HG03432 (cell line): ENCODE measurements at regions not wholly inside any gene's neighbourhood (a gene's known extent, or its start where the extent isn't known, plus 50 kb on each side); places are given as distances from the start of the nearest gene placed in this dataset.
A peak's percentile ranks its signal among the peaks of the same experiment; 100 is the strongest.
"Not testable (repeated sequence)": the region's sequence is repeated elsewhere in the genome, so short reads cannot be mapped to it uniquely, and the experiment has no call there.

Source experiments
- ATAC-seq: cut with Tn5 transposase; IDR thresholded peaks from one replicate; pipeline ENCODE4 v1.9.1; 2021; ENCODE audit warnings: mild to moderate bottlenecking, moderate library complexity; ENCODE audit not compliant: unreplicated experiment

DNA sequence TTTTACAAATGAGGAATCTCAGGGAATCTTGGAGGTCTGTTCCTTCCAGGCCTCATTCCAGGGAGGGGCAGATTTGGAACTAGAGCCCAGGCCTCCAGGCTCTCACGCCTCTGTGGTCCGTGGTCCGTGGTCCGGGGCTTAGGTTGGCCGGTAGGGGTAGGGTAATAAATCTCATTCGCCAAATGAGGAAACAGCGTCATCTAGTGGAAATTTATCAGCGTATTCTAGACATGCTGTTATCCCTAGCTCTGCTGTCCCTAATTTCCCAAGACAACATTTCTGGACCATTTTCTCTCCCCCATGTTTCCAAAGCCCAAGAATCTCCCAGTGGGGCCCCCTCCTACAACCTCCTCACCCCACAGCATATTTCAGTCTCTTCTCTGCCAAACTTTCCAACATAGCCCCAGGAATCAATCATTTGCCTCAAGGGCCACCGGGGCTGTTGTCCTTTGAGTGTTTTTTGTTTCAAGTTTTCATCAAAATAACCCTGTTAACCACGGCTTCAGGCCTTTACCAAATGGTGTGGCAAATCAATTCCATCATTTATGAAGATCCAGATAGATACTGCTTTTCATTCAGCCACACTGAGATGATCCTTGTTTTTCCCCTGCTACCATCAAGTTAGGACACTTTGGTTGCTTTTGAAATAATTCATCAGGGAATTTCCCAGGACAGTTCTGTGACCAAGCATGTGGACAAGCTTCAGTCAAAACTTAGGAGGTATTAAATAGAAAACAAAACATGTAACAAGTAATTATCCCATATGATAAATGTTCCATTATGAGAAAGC is 126.8 kb downstream of the ALDH8A1 start:
- peak; percentile 93 for ATAC-seq

DNA sequence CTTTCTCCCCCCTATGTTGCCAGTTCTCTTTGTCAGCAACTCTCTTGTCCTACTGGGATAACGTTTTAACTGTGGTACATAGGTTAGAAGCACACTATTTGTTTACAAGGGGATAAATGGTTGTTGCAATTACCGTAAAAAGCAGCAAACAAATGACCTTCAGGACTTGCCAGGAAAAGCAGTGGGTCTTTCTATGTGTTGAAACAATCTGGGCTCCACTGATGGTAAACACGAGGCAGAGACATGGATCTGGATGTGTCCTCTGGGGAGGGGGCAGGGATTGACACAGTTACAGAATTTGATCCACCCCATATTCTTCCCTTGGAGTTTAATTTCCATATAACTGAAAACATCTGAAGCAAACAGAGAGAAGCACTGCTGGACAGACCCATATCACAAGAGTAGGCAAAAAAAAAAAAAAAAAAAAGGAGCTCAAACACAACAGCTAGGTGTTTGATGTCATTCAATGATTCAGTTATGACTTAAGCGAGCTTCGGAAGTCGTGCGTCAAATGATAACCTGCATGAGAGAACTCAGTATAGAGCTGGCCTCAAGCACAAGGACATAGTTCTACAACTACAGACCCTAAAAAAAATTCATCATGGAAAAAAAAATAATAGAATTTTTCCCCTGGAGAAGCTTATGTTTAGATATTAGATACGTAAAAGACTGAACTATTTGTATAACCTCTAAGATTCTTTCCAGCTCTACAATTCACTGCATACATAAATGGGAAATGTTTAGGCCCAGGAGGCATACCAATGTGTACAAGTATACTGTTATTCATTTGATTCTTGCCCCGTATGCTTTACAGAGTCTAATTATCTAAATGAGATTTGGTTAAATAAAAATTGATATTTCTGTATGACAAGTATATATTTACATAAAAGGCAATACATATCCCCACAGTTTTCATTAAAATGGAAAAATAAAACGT is 127.7 kb downstream of the ALDH8A1 start:
- no peak for ATAC-seq

DNA sequence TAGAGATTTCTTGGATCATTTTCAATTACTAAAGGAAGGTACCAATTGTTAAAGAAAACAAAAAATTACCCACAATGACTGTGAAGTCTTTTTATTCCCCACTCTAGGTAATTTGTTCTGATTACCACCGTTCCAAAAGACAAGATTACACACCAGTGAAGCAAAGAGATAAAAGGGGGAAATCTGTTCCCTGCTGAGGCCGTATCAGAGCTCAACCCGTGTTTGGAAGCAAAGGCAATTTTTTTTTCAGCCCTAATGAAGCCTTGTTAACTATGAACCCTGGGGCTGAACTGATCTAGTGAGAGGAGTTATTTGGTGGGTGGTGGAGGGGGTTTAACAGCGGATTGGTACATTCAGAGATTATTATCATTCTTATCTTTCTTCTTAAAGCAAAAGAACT is 128.5 kb downstream of the ALDH8A1 start:
- ATAC-seq, result no peak

DNA sequence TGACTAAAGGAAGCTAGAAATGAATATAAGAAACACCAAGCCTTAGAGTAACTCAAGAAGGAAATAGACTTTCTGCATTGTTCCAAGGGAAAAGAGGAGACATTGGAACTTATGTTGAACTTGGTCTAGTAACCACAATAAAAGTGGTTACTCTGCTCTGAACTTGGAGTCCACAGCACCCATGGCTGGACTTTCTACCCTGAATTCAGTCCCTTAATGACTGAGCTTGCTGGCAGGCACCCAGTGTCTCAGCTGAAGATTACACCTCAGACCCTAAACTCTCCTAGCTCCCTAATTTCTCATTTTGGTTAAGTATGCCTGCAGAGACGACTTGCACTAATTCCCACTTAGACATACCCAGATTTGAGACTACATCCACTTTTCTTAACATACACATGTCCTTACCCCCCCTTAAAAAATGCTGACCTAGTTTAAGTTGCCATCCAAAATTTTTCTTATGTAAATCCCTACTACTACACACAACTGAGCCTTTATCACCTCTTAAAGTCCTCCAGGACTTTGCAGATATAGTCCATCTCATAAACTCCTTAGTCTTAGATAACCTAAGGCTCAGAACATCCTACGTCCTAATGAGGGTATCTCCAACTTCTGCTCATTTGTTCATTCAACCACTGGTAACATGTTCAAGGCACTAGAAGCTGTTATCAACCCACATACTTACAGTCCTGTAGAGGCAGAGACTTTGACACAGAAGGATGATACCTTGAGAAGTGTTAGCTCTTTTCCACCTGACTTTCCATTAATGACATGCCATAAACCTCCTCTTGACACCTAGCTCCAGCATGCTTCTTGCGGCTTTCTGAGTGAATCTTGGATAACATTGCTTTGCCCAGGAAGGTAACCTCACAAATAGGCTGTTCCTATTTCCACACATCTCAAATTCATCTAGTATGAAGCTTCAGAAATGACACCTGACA is 129.8 kb downstream of the ALDH8A1 start:
- no peak for ATAC-seq

DNA sequence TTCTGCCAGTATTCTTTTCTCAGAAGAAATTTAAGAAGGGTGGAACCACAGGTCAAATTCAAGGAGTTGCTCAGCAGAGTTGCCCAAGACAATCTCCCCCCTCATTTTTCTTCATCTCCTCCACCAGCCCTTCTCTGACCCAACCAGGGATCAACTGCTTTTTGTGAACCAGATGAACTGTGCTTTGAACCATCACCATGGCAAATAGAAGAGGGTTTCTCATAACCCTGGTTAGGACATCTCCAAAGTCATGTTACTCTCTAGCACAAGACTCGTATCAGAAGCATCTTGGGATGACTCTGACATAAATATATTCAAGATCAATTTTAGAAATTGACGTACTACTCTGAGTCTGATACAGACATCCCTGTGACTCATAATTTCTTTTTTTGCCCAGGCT is 130.7 kb downstream of the ALDH8A1 start:
- no peak for ATAC-seq

DNA sequence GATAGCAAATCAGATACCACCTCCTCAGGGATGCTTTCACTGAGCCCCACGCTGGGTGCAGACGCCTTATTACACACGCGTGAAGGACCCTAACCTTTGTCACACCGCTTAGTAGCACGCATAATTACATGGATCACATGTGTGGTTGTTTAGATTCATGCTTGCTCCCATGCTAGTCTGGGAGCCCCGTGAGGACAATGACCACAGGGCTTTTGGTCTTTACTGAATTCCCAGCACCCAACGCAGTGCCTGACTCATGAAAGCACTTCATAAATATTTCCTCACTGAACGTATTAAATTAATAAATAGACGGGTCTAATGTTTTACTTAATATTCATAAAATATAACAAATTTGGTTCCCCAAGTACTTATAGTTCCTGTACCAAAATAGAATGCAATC is 132.5 kb downstream of the ALDH8A1 start:
- ATAC-seq, result no peak

DNA sequence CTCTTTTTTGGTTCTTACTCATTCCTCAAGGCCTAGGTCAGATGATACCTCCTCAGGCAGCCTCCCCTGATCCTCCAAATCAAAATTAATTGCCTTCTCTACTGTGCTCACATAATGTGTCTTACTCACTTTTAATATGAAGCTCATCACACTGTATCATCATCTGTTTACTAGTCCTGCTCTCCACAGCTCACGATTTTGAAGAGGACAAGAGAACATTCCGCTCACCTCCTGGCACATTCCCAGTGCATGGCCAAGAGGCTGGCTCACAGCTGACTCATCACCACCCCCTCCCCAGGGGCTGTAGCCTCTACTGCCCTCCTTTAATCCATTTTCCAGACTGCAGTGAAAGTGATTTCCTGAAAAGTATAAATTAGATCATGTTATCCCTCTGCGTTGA is 133.1 kb downstream of the ALDH8A1 start:
- no peak for ATAC-seq

DNA sequence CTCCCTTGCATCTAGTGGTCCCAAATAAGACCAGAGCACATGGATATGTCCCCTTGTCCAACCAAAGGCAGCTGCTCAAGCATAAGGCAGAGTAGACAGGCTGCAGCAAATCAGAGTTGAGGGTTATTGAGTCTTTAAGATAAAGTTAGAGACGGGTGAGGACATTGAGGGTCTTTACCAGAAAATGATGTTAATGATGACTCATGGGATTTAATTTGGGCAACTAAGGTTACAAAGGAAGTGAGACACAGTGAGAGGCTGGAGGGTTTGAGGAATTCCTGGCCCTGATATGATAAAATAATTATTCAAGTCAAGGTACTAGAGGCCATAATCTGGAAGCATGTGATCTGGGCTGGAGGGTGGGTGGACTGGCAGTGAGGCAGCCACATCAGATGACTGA is 133.6 kb downstream of the ALDH8A1 start:
- no peak for ATAC-seq

DNA sequence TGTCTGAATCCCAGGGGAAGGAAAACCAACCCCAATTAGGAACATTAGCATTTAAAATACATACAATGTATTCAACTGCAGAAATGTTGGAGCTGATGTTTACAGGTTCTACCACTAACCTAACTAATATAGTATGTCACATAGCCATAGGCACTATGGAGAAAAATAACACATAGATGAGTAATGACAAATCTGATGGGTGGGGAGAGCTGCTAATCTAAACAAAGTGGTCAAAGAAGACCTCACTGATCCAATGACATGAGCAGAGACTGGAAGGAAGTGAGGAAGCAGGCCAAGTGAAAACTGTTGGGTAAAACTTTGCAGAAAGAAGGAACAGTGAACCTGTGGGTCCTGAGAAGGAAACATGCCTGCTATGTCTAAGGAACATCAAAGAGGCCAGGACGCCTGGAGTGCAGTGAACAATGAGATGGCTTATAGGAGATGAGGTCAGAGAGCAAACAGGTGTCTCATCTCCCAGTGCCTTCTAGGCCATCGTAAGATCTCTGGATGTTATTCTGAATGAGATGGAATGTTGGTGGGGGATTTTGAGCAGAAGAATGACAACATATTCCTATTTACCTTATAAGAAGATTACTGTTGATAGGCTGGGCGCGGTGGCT is 135.7 kb downstream of the ALDH8A1 start:
- no peak for ATAC-seq

DNA sequence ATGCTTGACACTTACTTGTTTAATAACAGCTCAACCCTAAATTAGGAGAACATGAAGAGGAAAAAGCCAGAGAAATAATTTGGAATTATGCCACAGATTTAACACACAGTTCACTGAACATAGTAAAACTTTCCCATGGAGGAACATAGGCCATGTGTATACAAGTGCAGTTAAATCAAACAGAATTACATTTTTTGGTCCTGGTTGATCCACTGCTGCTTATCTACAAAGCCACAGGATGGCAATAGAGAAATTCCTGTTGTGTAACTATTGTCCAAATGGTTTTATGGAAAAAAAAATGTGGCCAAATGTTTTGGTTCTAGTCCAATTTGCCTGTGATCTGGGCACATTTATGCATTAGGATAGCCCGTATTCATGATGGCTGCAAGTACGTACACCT is 136.8 kb downstream of the ALDH8A1 start:
- no peak for ATAC-seq

DNA sequence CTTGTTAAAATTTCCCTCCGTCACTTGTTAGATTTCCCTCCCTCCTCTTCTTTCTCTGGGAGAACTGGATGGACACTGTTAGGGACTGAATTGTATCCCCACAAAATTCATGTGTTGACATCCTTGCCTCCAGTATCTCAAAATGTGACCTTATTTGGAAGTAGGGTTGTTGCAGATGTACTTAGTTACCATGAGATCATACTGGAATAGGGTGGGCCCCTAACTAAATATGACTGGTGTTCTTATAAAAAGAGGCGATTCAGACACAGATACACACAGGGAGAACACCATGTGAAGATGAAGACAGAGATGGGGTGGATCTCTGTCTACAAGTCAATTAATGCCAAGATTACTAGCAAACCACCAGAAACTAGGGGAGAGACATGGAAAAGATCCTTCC is 139.5 kb downstream of the ALDH8A1 start:
- ATAC-seq, result no peak

DNA sequence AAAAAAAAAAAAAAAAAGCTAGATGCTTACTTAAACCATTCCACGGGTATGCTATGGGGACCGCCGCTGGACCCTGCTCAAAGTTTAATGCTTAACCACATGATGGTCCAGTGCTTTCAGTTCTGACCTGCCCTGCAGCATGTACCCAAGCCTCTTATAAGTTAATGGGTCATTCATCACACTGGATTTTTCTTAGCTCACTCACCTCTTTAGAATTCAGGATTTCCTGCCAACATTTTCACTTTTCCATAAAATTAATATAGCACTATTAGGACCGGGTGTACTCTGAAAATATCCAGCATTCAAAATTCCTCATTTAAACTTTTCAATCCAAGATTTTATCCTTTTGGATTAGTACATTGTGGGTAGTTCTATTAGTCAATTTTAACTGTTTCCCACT is 140.8 kb downstream of the ALDH8A1 start:
- no peak for ATAC-seq

DNA sequence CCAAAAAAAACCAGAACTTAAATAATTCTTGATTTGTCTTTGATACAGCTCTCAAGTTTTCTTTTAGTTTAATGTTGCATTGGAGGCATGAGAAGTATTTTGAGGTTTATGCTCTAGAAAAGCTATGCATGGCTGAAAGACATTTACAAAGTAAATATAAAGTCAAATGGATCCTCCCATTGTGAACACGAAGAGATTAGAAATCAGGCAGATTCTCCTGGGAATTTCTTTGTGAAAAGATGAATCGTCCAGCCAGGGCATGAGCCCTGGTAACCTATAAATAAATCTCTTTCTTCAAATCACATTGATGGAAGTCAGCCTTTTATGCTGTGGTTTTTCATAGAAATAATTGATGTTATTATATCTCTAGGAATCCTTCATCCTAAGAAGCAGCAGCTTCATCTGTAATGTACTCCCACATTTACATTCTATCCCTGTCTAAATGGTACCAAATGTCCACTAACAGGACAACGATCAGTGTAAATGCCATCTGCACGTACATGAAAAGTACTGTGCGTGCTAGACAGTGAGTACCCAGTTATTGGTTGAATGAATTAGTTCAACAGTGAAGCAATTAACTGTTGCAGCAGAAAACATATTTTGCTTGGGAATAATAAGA is 143.6 kb downstream of the ALDH8A1 start:
- ATAC-seq, result no peak

DNA sequence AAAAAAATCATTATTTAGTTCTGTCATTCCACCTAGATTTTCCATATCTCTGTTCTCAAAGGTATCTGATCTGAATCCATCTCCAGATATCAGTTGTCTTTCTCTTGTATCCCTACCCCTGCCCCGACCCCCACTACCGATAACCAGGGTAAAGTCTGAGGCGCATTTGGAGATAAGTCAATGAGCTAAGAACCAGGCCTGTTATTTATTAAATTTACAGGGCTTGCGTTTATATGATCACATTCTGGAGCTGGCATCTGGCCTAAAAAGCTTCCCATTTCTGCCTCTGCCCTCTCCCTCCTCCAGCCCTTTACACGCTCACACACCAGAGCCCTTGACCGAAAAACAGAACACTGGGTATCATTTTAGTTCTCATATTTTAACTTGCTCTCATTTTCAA is 144.7 kb downstream of the ALDH8A1 start:
- no peak for ATAC-seq

DNA sequence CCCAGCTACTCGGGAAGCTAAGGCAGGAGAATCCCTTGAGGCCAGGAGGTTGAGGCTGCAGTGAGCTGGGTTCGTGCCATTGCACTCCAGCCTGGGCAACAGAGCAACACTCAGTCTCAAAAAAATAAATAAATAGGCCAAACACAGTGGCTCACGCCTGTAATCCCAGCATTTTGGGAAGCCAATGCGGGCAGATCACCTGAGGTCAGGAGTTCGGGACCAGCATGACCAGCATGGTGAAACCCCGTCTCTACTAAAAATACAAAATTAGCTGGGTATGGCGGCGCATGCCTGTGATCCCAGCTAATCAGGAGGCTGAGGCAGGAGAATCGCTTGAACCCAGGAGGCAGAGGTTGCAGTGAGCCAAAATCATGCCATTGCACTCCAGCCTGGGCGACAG is 145.6 kb downstream of the ALDH8A1 start:
- not testable (repeated sequence) for ATAC-seq

DNA sequence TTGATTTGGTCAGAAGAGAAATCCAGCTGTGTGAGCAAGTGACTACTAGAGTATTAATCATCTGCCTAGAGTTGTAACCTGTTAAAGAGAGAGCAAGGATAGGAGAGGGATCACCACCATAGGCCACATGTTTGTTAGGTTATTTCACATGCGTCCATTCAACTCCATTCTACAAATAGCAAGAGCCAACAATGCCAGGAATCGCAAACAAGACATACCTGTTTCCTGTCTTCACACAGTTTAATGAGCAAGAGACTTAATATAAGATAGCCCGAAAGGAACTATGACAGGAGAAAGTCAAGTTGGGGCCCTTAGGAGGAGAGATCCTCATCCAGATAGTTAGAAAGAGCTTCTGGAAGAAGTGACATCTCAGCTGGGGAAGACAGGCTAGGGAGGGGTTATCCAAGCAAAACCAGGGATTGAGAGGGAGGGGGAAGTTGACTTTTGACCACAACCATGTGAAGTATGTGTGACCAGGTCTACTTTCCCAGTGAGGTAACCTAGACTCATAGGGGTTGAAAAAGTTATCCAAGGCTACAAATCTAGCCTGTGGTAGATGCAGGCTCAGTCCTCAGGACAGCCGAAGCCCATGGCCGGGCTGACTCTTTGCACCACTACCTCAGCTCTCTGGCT is 147.4 kb downstream of the ALDH8A1 start:
- no peak for ATAC-seq

DNA sequence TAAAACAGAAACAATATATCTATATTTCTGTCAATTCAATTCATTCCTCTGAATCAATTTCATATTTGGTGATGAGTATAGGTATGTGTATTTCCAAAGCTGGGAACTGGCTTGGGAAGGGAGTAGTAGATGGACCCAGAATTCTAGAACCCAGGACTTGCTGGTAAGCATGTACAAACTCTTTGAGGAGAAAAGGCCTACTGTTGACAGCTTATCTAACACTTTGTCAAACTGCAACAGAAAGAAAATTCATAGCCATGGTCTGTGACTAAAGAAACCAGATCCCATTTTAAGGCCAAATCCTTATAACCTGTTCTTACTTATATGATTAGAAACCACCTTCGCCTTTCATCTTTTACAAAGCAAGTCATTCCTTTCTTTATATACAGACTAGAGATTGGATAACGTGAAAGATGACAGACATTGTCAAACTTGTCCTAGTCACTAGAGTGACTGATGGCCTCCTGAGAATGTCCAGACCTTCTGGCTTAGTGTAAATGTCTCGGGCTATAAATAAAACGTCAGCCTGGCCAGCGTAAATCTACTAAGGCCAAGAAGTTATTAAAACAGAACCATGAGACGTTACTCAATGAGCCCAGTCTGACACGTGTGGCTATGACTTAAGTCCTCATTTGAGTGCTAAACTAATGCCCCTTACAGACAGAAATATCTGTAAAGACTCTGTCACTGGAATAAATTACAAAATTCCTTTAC is 152.3 kb downstream of the ALDH8A1 start:
- no peak for ATAC-seq

DNA sequence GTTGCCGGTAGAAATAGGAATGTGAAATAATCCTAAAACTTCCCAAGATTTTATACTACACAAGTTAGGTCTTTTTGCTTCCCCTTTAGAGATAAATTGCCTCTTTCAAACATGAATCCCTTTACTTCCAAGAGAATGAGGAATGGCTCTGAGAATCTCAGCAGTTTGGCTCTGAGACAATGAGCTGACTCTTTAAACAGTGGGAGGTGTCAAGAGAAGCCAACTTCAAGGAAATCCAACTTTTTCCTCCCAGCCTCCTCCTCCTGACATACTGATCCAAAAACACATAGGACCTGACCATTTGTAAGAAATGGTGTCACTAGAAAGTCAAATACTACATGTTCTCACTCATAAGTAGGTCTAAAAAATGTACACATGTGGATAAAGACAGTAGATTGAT is 154.2 kb downstream of the ALDH8A1 start:
- no peak for ATAC-seq

DNA sequence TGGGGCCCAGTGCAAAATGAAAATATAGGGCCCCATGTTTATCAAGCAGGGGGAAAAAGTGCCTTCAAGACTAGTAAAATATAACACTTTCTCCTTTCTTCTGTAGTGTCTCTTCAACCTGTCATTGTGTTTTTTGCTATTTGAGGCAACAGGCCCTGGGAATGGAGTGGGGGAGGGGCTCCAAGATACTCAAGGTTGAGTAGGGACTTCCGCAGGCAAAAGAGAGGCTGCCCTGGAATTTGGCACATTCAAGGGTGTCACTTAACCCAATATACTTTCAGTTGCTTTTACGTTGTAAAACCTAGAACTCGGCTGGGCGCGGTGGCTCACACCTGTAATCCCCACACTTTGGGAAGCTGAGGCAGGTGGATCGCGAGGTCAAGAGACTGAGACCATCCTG is 154.9 kb downstream of the ALDH8A1 start:
- no peak for ATAC-seq
